Stimulated activated naive CD8-positive, alpha-beta T cell treated with anti-CD3 and anti-CD28 coated beads, Interleukin-15, amount 100 ng/mL, for 72 hours (primary cell): ENCODE measurements at regions not wholly inside any gene's neighbourhood (a gene's known extent, or its start where the extent isn't known, plus 50 kb on each side); places are given as distances from the start of the nearest gene placed in this dataset.

Experiments used
- ATAC-seq: fragments of 150-1000 bp; cut with Tn5 transposase; 2 replicates; pipeline ENCODE4 v1.10.0; 2021; ENCODE audit warnings: mild to moderate bottlenecking, moderate library complexity
- DNase-seq, 2 donors: peaks; one replicate each; pipeline ENCODE4 v3.0.0; 2021 to 2022
- H3K27ac Mint-ChIP-seq, 2 donors: one replicate each; pipeline ENCODE4 v1.8.0; 2022; ENCODE audit warnings: mild to moderate bottlenecking in 2 of 2, mixed read lengths in 2 of 2, moderate library complexity in 2 of 2
- H3K27me3 Mint-ChIP-seq: one replicate; pipeline ENCODE4 v1.8.0; 2022; ENCODE audit warnings: mixed read lengths
- H3K4me1 Mint-ChIP-seq: one replicate; pipeline ENCODE4 v1.8.0; 2022; ENCODE audit warnings: mild to moderate bottlenecking, mixed read lengths
- H3K4me3 Mint-ChIP-seq, 2 donors: one replicate each; pipeline ENCODE4 v1.8.0; 2022; ENCODE audit warnings: mild to moderate bottlenecking in 2 of 2, mixed read lengths in 2 of 2, moderate library complexity in 1 of 2
- H3K9me3 Mint-ChIP-seq, 2 donors: one replicate each; pipeline ENCODE4 v1.8.0; 2022; ENCODE audit warnings: mixed read lengths in 2 of 2

- H3K27me3 Mint-ChIP-seq = no peaks in the 10 kb centered on the region
- H3K27ac Mint-ChIP-seq = peak overlapping the region in 1 of 2 donors; percentile 33
- DNase-seq (no peak), ATAC-seq (no peak)
- H3K4me1 Mint-ChIP-seq = no peaks in the 10 kb centered on the region
- H3K4me3 Mint-ChIP-seq = no peak overlapping the region
- no peaks in the 10 kb centered on the region for H3K9me3 Mint-ChIP-seq
Measured at GRCh38 chrX:130974323-130974722, 71.3 kb upstream of the ENOX2 start.

- ATAC-seq (peak; percentile 72), DNase-seq (peak; percentile 7 to 13)
- Mint-ChIP-seq H3K4me1 (no peaks in the 10 kb centered on the region), H3K4me3 (no peak overlapping the region), H3K27ac (no peak overlapping the region), H3K27me3 (no peaks in the 10 kb centered on the region), H3K9me3 (no peaks in the 10 kb centered on the region)
Measured at GRCh38 chrX:130975947-130976346, 72.9 kb upstream of the ENOX2 start.

GRCh38 chrX:130981836-130982235 lies 76.3 kb upstream of the ARHGAP36 start:
- no peak overlapping the region for H3K27ac Mint-ChIP-seq
- no peak overlapping the region for H3K4me3 Mint-ChIP-seq

GRCh38 chrX:130984782-130985181 lies 73.4 kb upstream of the ARHGAP36 start:
- H3K9me3 Mint-ChIP-seq = no peaks in the 10 kb centered on the region
- ATAC-seq (no peak), DNase-seq (no peak)
- H3K27me3 Mint-ChIP-seq = no peaks in the 10 kb centered on the region
- no peak overlapping the region for H3K27ac Mint-ChIP-seq
- H3K4me1 Mint-ChIP-seq = no peaks in the 10 kb centered on the region
- no peak overlapping the region for H3K4me3 Mint-ChIP-seq

More at GRCh38 chrX:130981836-130982235, 76.3 kb upstream of the ARHGAP36 start:
- ATAC-seq (no peak), DNase-seq (no peak)
- Mint-ChIP-seq H3K4me1 (no peaks in the 10 kb centered on the region), H3K9me3 (no peaks in the 10 kb centered on the region), H3K27me3 (no peaks in the 10 kb centered on the region)

- no peak overlapping the region for H3K27ac Mint-ChIP-seq
- no peak overlapping the region for H3K4me3 Mint-ChIP-seq
- ATAC-seq = no peak
- DNase-seq = no peak
- no peaks in the 10 kb centered on the region for H3K27me3 Mint-ChIP-seq
- no peaks in the 10 kb centered on the region for H3K4me1 Mint-ChIP-seq
- no peaks in the 10 kb centered on the region for H3K9me3 Mint-ChIP-seq
Measured at GRCh38 chrX:130987241-130987640, 70.9 kb upstream of the ARHGAP36 start.

GRCh38 chrX:130990723-130991122 lies 67.4 kb upstream of the ARHGAP36 start:
- no peaks in the 10 kb centered on the region for H3K4me1 Mint-ChIP-seq
- H3K27me3 Mint-ChIP-seq = no peaks in the 10 kb centered on the region
- no peak overlapping the region for H3K4me3 Mint-ChIP-seq
- no peak for ATAC-seq
- H3K9me3 Mint-ChIP-seq = no peaks in the 10 kb centered on the region
- DNase-seq = no peak
- no peak overlapping the region for H3K27ac Mint-ChIP-seq

GRCh38 chrX:130994671-130995070 lies 63.5 kb upstream of the ARHGAP36 start:
- Mint-ChIP-seq H3K4me1 (peaks cover 6% of the 10 kb centered on the region), H3K27ac (no peak overlapping the region), H3K27me3 (peaks cover 8% of the 10 kb centered on the region), H3K9me3 (no peaks in the 10 kb centered on the region), H3K4me3 (no peak overlapping the region)
- peak in 1 of 2 donors; percentile 8 for DNase-seq
- ATAC-seq = no peak

GRCh38 chrX:130995439-130995838 lies 62.7 kb upstream of the ARHGAP36 start:
- H3K27ac Mint-ChIP-seq = no peak overlapping the region
- peaks cover 8% of the 10 kb centered on the region for H3K27me3 Mint-ChIP-seq
- peaks cover 6% of the 10 kb centered on the region for H3K4me1 Mint-ChIP-seq
- DNase-seq = no peak
- H3K4me3 Mint-ChIP-seq = no peak overlapping the region
- ATAC-seq = no peak
- H3K9me3 Mint-ChIP-seq = no peaks in the 10 kb centered on the region

GRCh38 chrX:130997314-130997713 lies 60.8 kb upstream of the ARHGAP36 start:
- ATAC-seq = no peak
- Mint-ChIP-seq H3K9me3 (no peaks in the 10 kb centered on the region), H3K27me3 (peaks cover 8% of the 10 kb centered on the region), H3K4me1 (peaks cover 6% of the 10 kb centered on the region), H3K4me3 (no peak overlapping the region), H3K27ac (no peak overlapping the region)
- no peak for DNase-seq

GRCh38 chrX:130999360-130999759 lies 58.8 kb upstream of the ARHGAP36 start:
- Mint-ChIP-seq H3K27me3 (peaks cover 8% of the 10 kb centered on the region), H3K9me3 (no peaks in the 10 kb centered on the region), H3K27ac (no peak overlapping the region), H3K4me3 (no peak overlapping the region), H3K4me1 (peaks cover 6% of the 10 kb centered on the region)
- DNase-seq (no peak), ATAC-seq (no peak)
